Activated T-helper 1 cell treated with anti-CD3 and anti-CD28 coated beads, Interleukin-12 subunit alpha, Interleukin-12 subunit beta, Interleukin-2, Interleukin-4 antibody, amounts not matched to agents 30 ng/mL and 10 ng/mL and 1 ng/mL, durations not matched to agents 14 hours and 24 hours and 36 hours (primary cell): ENCODE measurements at regions not wholly inside any gene's neighbourhood (a gene's known extent, or its start where the extent isn't known, plus 50 kb on each side); places are given as distances from the start of the nearest gene placed in this dataset.
"Not testable (repeated sequence)": the region's sequence is repeated elsewhere in the genome, so short reads cannot be mapped to it uniquely, and the experiment has no call there.

Source experiments
- DNase-seq: peaks from one replicate; pipeline ENCODE4 v3.0.0; 2021; ENCODE audit warnings: low spot score
- H3K27ac Mint-ChIP-seq: one replicate; pipeline ENCODE4 v1.8.0; 2021; ENCODE audit warnings: mild to moderate bottlenecking, mixed read lengths
- H3K27me3 Mint-ChIP-seq: one replicate; pipeline ENCODE4 v1.8.0; 2022; ENCODE audit warnings: mild to moderate bottlenecking, moderate library complexity, mixed read lengths; ENCODE audit not compliant: insufficient read depth
- H3K36me3 Mint-ChIP-seq: one replicate; pipeline ENCODE4 v1.8.0; 2021; ENCODE audit warnings: low read depth, mixed read lengths
- H3K4me1 Mint-ChIP-seq: one replicate; pipeline ENCODE4 v1.8.0; 2021; ENCODE audit warnings: low read depth, mixed read lengths
- H3K4me3 Mint-ChIP-seq: one replicate; pipeline ENCODE4 v1.8.0; 2021; ENCODE audit warnings: mild to moderate bottlenecking, moderate library complexity, mixed read lengths
- H3K9me3 Mint-ChIP-seq: one replicate; pipeline ENCODE4 v1.8.0; 2021; ENCODE audit warnings: mixed read lengths
- intact Hi-C: fragments of 100-400 bp; cut with micrococcal nuclease; formaldehyde crosslinking; loops from one replicate; pipeline ENCODE4 v1.15.1; 2024

DNA sequence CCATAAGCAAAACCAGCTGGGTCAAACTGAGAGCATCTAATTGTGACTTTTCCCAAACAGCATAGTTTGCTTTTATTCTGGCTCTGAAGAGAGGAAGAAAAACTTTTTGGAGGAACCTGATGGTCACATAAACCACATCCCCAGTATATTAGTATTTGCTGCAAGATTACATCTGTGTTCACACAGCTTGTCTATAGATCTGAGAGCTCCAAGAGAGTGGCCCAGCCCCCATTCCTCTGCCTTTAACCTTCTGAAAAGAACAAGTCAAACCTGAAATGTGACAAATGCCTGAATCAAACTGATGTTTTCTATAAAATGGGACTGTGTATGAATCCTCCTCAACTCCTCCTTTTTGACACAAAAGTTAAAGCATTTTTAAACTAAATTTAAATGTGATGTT is 435.2 kb downstream of the ZNF479 start:
- intact Hi-C loops, H3K36me3 Mint-ChIP-seq, H3K4me1 Mint-ChIP-seq, H3K27ac Mint-ChIP-seq, DNase-seq, H3K4me3 Mint-ChIP-seq, H3K27me3 Mint-ChIP-seq: not testable (repeated sequence)
- H3K9me3 Mint-ChIP-seq, result peaks cover 58% of the 10 kb centered on the region

DNA sequence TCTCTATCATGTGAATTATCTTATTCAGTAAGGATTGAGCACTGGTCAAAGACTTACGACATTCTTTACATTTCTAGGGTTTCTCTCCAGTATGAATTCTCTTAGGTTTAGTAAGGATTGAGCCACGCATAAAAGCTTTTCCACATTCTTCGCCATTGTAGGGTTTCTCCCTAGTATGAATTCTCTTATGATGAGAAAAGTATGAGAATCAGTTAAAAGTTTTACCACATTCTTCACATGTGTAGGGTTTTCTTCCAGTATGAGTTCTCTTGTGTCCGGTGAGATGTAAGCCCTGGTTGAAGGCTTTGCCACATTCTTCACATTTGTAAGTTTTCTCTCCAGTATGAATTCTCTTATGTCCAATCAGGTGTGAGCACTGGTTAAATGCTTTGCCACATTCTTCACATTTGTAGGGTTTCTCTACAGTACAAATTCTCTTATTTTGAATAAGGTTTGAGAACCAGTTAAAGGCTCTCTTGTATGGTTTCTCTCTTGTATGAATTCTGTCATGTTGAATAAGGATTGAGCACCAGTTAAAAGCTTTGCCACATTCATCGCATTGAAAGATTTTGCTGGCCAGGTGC is 445.9 kb downstream of the ZNF479 start:
- H3K4me3 Mint-ChIP-seq, result no peak overlapping the region
- DNase-seq, result no peak
- intact Hi-C loops, result no loop called here
- H3K9me3 Mint-ChIP-seq, result peaks cover 71% of the 10 kb centered on the region
- no peaks in the 10 kb centered on the region for H3K4me1 Mint-ChIP-seq
- no peak overlapping the region for H3K27ac Mint-ChIP-seq
- H3K27me3 Mint-ChIP-seq, result no peaks in the 10 kb centered on the region
- H3K36me3 Mint-ChIP-seq, result peaks cover 2% of the 10 kb centered on the region

DNA sequence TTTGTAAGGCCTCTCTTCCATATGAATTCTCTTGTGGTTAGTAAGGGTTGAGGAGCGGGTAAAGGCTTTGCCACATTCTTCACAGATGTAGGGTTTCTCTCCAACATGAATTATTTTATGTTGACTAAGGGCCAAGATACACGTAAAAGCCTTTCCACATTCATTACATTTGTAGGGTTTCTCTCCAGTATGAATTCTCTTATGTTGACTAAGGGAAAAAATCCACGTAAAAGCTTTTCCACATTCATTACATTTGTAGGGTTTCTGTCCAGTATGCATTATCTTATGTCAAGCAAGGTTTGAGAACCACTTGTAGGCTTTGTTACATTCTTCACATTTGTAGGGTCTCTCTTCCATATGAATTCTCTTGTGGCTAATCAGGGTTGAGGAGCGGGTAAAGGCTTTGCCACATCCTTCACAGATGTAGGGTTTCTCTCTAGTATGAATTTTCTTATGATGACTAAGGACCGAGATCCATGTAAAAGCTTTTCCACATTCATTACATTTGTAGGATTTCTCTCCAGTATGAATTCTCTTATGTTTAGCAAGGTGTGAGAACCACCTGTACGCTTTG is 493.0 kb downstream of the ZNF479 start:
- no peak for DNase-seq
- H3K36me3 Mint-ChIP-seq, result no peaks in the 10 kb centered on the region
- no peaks in the 10 kb centered on the region for H3K4me1 Mint-ChIP-seq
- intact Hi-C loops, result no loop called here
- H3K27ac Mint-ChIP-seq, result no peak overlapping the region
- no peak overlapping the region for H3K4me3 Mint-ChIP-seq
- H3K9me3 Mint-ChIP-seq, result peaks cover 69% of the 10 kb centered on the region
- H3K27me3 Mint-ChIP-seq, result no peaks in the 10 kb centered on the region

DNA sequence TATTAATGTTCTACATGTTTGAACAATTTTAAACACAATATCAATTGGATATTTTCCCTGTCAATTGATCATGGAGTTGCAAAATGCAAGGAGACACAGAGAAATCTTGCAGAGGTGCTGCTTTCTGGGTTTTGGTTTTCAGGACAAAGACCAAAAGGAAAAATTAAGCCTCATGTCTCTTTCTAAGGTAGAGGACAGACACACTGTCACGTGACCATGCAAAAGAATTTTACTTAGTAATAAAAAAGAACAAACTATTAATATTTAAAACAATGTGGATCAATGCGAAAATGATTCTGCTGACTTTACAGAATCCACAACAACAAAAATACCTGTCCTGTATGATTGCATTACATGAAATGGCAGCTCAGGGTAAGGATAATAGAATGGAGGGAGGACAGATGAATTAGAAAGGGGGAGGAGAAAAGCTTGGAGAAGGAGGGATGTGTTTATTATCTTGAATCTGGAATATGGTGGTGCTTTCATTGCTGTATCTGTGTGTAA is 493.7 kb upstream of the NUPR2 start:
- H3K27ac Mint-ChIP-seq, result no peak overlapping the region
- H3K36me3 Mint-ChIP-seq, result no peaks in the 10 kb centered on the region
- no peaks in the 10 kb centered on the region for H3K27me3 Mint-ChIP-seq
- no peak overlapping the region for H3K4me3 Mint-ChIP-seq
- peaks cover 73% of the 10 kb centered on the region for H3K9me3 Mint-ChIP-seq
- no peak for DNase-seq
- no peaks in the 10 kb centered on the region for H3K4me1 Mint-ChIP-seq
- intact Hi-C loops, result no loop called here

DNA sequence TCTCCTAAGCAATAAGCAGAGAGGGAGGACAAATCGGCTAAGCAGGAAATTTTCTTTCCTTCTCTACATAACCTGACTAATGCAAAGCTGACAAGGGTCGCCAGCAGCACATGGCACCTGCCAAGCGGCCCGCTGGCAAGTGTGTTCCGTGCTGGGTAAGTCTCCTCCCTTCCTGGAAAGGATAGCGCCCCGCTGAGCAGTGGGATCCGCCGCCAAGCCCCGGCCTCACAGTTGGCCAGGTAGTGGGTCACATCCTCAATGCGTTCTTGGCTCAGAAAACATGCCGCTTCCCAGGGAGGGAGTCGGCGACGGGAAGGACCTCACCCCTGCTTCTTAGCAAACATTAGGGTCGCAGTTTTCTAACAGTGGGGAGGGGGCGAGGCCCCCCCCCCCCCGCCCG is 488.9 kb upstream of the NUPR2 start:
- Mint-ChIP-seq H3K4me3 (no peak overlapping the region), H3K27me3 (no peaks in the 10 kb centered on the region), H3K36me3 (no peaks in the 10 kb centered on the region), H3K27ac (no peak overlapping the region), H3K4me1 (no peaks in the 10 kb centered on the region), H3K9me3 (peaks cover 66% of the 10 kb centered on the region)
- intact Hi-C loops, result no loop called here
- no peak for DNase-seq

DNA sequence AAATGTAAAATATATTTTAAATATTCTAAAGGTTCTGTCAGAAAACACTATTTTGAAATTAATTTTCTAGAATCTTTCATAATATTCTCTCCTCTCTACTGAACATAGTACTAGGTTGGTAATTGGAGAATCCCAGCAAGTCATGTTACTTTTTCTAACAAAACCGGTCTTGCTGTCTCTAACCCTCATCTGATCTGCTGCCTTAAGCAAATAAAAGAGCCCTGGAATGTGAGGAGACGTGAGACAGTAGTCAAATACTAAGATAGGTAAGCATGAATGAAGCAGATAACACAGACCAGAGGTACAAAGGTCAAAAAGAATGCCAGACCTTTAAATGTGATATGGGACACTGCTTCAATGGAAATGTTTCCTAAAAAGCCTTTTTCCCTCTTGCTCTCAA is 462.4 kb upstream of the NUPR2 start:
- peaks cover 76% of the 10 kb centered on the region for H3K9me3 Mint-ChIP-seq
- H3K4me1 Mint-ChIP-seq, result no peaks in the 10 kb centered on the region
- H3K4me3 Mint-ChIP-seq, result no peak overlapping the region
- no peaks in the 10 kb centered on the region for H3K36me3 Mint-ChIP-seq
- no peak for DNase-seq
- intact Hi-C loops, result no loop called here
- no peaks in the 10 kb centered on the region for H3K27me3 Mint-ChIP-seq
- no peak overlapping the region for H3K27ac Mint-ChIP-seq

DNA sequence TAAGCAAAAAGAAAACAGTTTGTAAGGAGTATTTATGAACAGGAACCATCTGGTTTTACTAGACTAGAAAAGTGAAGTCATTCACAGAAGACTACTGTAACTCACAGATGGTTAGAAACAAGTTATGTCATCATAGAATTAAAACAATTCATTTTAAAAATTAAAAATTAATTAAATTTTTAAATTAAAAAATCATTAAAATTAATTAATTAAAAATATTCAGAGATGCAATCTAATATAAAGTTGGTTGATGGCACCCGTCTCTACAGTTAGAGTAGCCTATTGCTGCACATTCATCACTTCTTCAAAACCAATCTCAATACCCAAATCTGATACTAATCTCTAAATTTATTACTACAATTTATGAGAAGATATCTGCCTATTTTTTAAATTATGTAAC is 454.8 kb upstream of the NUPR2 start:
- Mint-ChIP-seq H3K4me3 (no peak overlapping the region), H3K36me3 (no peaks in the 10 kb centered on the region), H3K27me3 (no peaks in the 10 kb centered on the region), H3K9me3 (peaks cover 53% of the 10 kb centered on the region), H3K27ac (no peak overlapping the region), H3K4me1 (no peaks in the 10 kb centered on the region)
- intact Hi-C loops, result no loop called here
- DNase-seq, result no peak

DNA sequence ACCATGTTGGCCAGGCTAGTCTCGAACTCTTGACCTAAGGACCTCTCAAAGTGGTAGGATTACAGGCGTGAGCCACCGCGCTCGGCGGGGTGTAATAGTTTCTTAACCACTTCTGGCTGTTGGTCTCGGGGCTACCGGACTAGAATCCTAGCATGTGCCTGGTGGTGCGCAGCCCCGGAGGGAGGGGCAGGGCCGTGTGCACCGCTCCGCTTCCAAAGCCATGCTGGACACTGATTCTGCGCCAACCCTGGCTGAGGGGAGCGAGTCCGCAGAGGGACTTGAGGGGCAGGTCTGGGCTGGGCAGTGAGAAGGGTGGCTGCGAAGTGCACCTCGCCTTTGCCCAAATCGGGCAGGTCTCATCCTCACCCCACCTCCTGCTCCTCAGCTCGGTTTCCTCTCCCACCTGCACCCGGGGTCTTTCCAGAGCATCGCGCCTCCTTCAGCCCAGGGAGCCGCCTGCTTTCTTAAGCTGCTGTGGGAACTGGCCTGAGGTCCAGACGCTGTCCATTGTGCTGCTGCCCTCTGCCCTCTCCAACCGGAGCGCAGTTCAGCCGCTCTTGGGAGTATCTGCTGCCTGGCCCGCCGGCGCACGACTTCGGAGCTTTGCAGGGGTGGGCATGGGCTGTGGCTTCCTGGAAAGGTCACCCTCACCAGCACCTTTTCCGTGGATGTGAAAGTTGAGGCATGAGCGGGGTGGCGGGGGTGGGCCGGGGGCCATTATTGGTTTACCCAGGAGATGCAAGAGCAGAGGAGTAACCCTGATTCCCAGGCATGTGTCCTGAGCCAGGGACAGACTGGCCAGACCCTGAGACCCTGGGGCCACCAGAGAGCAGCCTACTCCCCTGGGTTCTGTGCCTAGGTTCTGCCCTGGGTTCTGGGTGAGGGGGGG is 422.6 kb upstream of the NUPR2 start:
- no peak for DNase-seq
- no peak overlapping the region for H3K4me3 Mint-ChIP-seq
- intact Hi-C loops, result no loop called here
- no peak overlapping the region for H3K27ac Mint-ChIP-seq
- peaks cover 49% of the 10 kb centered on the region for H3K9me3 Mint-ChIP-seq
- H3K4me1 Mint-ChIP-seq, result no peaks in the 10 kb centered on the region
- no peaks in the 10 kb centered on the region for H3K36me3 Mint-ChIP-seq
- no peaks in the 10 kb centered on the region for H3K27me3 Mint-ChIP-seq

DNA sequence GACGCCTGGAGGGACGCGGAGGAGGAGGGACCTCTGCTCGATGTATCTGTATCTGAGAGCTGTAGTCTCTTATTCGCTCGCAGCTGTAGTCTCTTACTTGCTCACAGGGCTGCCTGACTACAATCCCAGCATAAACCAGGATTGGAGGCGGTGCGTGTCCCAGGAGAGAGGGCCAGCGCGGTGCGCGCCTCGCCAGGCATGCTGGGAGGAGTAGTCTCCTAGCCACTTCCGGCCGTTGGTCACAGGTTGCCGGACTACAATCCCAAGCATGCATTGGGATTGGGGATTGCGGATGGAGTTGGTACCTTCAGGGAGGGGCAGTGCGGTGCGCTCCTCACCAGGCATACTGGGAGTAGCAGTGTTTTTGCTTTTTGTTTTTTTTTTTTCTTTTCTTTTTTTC is 421.7 kb upstream of the NUPR2 start:
- Mint-ChIP-seq H3K27ac (no peak overlapping the region), H3K4me3 (no peak overlapping the region), H3K4me1 (no peaks in the 10 kb centered on the region), H3K27me3 (no peaks in the 10 kb centered on the region), H3K9me3 (peaks cover 55% of the 10 kb centered on the region), H3K36me3 (no peaks in the 10 kb centered on the region)
- no peak for DNase-seq
- intact Hi-C loops, result no loop called here

DNA sequence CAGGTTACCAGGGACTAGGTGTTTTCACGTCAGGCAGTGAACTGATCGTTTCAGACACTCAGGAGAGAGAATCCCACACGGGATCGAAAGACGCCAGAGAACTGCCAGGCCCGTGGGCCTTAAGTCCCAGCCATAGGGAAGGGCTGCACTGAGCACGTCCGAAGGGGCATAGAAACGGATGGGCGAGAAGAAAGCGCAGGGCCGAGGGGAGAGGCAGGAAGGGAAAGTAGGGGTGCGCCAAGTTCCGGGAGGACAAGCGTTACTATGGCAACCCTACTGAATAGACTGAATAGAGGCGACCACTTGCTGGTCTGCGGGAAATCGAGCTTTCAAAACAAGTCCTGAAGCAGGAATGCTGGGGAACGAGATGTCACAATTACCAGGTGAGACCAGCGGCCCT is 421.3 kb upstream of the NUPR2 start:
- no peak for DNase-seq
- intact Hi-C loops, result no loop called here
- Mint-ChIP-seq H3K27ac (no peak overlapping the region), H3K4me1 (no peaks in the 10 kb centered on the region), H3K36me3 (no peaks in the 10 kb centered on the region), H3K9me3 (peaks cover 53% of the 10 kb centered on the region), H3K4me3 (no peak overlapping the region), H3K27me3 (no peaks in the 10 kb centered on the region)

DNA sequence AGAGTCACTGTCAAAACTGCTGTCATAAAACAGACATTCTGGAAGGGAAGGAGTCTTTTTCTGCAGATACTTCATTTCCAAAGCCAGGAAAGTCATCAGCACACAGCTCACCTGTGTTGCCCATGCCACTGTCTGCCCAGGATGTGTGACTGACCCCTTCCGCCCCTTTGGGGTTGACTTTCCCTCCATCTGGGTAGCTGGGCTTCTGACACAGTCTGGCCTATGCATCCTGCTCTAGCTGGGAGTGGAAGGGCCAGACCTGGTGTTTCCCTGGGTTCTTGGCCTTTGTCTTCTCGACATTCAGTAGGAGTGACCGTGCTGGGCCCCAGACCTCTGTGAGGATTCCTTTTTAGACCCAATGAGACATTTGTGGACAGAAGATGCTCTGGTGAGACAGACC is 378.9 kb upstream of the NUPR2 start:
- no peak for DNase-seq
- no peaks in the 10 kb centered on the region for H3K36me3 Mint-ChIP-seq
- H3K27ac Mint-ChIP-seq, result no peak overlapping the region
- no peak overlapping the region for H3K4me3 Mint-ChIP-seq
- intact Hi-C loops, result no loop called here
- H3K27me3 Mint-ChIP-seq, result no peaks in the 10 kb centered on the region
- H3K9me3 Mint-ChIP-seq, result peaks cover 30% of the 10 kb centered on the region
- no peaks in the 10 kb centered on the region for H3K4me1 Mint-ChIP-seq

DNA sequence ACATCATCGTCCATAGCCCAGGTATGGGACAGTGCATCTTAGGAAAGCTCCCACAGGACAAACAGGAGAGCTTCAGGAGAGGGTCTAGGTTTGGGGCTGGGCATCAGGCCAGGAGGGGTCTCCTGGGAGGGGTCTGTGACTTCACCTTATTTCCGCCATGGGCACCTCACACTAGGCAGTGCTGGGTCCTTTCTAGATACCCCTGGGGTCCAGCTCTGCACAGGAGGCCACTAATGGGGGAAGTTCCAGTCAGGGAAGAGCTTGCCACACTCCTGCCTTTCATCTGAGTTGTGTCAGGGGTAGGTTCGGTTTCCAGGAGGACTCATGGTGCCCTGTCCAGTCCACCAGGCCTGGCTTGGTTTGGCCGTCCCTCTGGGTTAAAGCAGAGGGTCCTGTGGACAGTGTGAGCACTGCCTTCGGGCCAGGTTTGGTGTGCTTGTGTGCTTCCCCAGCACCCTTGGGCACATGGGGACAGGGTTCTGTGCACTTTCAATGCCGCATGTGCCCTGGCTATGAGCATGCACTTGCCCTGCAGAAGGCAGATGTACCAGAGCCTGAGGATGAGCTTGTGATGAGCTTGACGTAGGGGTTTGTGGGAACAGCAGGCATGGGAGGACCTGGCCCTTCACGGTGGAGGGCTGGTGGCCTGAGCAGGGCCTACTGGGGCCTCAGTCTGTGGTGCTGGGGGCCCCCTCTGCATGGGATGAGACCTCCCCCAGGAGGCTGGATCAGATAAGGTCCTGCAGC is 377.7 kb upstream of the NUPR2 start:
- Mint-ChIP-seq H3K4me3 (no peak overlapping the region), H3K36me3 (no peaks in the 10 kb centered on the region), H3K4me1 (no peaks in the 10 kb centered on the region), H3K27me3 (no peaks in the 10 kb centered on the region), H3K27ac (no peak overlapping the region), H3K9me3 (peaks cover 24% of the 10 kb centered on the region)
- intact Hi-C loops, result no loop called here
- no peak for DNase-seq

DNA sequence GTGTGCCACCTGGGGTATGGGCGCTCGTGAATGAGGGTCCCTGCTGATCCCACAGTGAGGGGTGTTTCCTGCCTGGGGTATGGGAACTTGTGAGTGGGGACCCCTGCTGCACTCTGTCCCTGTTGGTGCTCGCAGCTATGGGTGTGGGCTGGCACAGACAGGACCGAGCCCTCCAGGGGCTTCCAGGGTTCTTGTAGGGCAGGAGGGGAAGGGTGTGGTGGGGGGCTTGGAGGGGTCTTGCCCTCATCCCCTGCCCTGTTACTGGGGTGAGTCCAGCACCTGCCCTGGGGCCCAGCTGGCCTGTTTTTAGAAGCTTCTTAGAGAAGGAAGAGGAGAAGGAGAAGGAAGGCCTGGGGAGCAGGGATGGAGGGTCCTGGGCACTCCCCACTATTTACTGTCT is 377.0 kb upstream of the NUPR2 start:
- Mint-ChIP-seq H3K4me1 (no peaks in the 10 kb centered on the region), H3K27me3 (no peaks in the 10 kb centered on the region), H3K27ac (no peak overlapping the region), H3K4me3 (no peak overlapping the region), H3K36me3 (no peaks in the 10 kb centered on the region), H3K9me3 (peaks cover 26% of the 10 kb centered on the region)
- intact Hi-C loops, result no loop called here
- no peak for DNase-seq
